Smooth muscle cell (in vitro differentiated cells): ENCODE measurements at regions not wholly inside any gene's neighbourhood (a gene's known extent, or its start where the extent isn't known, plus 50 kb on each side); places are given as distances from the start of the nearest gene placed in this dataset.

Experiments
- DNase-seq: peaks from one replicate; lab custom pipeline; 2025; ENCODE audit not compliant: unreplicated experiment; lab: John Stamatoyannopoulos, UW
- H2AFZ ChIP-seq: fragments of 200-600 bp; sonication (generic); 2 replicates; pipeline ENCODE4 v1.6.0; 2016; ENCODE audit warnings: antibody characterized with exemption, low read depth, mild to moderate bottlenecking
- H3F3A ChIP-seq: fragments of 200-600 bp; sonication (generic); 2 replicates; pipeline ENCODE4 v1.6.0; 2017; ENCODE audit warnings: antibody characterized with exemption, low read depth
- H3K27ac ChIP-seq: fragments of 200-600 bp; sonication (generic); 2 replicates; pipeline ENCODE4 v1.5.1; 2016; ENCODE audit warnings: low read depth, mild to moderate bottlenecking
- H3K27me3 ChIP-seq: fragments of 200-600 bp; sonication (generic); 2 replicates; pipeline ENCODE4 v1.6.1; 2016; ENCODE audit warnings: low read depth, mild to moderate bottlenecking
- H3K36me3 ChIP-seq: fragments of 200-600 bp; sonication (generic); 2 replicates; pipeline ENCODE4 v1.5.1; 2016; ENCODE audit warnings: low read depth
- H3K4me1 ChIP-seq: fragments of 200-600 bp; sonication (generic); 2 replicates; pipeline ENCODE4 v1.5.1; 2016; ENCODE audit warnings: low read depth
- H3K4me2 ChIP-seq: fragments of 200-600 bp; sonication (generic); 2 replicates; pipeline ENCODE4 v1.6.0; 2016; ENCODE audit warnings: mild to moderate bottlenecking
- H3K4me3 ChIP-seq: fragments of 200-600 bp; sonication (generic); 2 replicates; pipeline ENCODE4 v1.5.1; 2016; ENCODE audit warnings: mild to moderate bottlenecking
- H3K79me2 ChIP-seq: fragments of 200-600 bp; sonication (generic); 2 replicates; pipeline ENCODE4 v1.6.0; 2016; ENCODE audit warnings: low read depth, mild to moderate bottlenecking
- H3K9ac ChIP-seq: fragments of 200-600 bp; sonication (generic); 2 replicates; pipeline ENCODE4 v1.6.0; 2016; ENCODE audit warnings: low read depth
- H3K9me3 ChIP-seq: fragments of 200-600 bp; sonication (generic); replicated peaks from 2 replicates; pipeline ENCODE4 v1.5.1; 2016; ENCODE audit warnings: low read depth
- H4K20me1 ChIP-seq: fragments of 200-600 bp; sonication (generic); 2 replicates; pipeline ENCODE4 v1.6.0; 2016; ENCODE audit warnings: low read depth
- WGBS: methylation state at CpG from one replicate; pipeline ENCODE4 v1.1.7; 2016; ENCODE audit warnings: low lambda C conversion rate; 5-methylcytosine and 5-hydroxymethylcytosine counted together
- TF ChIP-seq, protein P1 (sequence below): fragments of 200-600 bp; sonication (generic); IDR thresholded peaks from 2 replicates; pipeline ENCODE4 v1.5.1; 2017; ENCODE audit warnings: borderline replicate concordance, mild to moderate bottlenecking, antibody characterized with exemption; ENCODE audit not compliant: insufficient read depth, poor library complexity, severe bottlenecking

DNA sequence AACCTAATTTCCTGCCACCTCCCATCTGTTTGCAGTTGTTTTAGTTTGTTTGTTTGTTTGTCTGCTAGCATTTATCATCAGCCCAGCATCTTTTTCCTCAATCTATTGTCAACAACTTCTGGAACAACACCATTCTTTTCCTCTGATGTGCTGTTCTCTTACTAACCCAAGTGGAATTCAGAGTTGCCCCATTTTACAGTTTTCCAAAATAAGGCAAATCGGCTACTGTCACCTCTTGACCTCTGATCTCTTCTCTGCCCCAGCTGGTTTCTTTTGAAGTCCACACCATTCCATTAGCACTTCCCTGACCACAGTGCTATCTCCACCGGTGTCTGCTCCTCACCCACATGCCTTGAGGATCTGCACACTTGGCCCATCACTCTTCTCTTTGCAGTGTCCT lies 102.4 kb downstream of the EFNB2 start:
- Histone ChIP-seq H3K27me3 (no peaks in the 10 kb centered on the region), H3K79me2 (no peaks in the 10 kb centered on the region), H3K4me2 (no peak overlapping the region), H2AFZ (no peak overlapping the region), H3K36me3 (no peaks in the 10 kb centered on the region), H3K4me3 (no peak overlapping the region), H3K27ac (no peak overlapping the region), H3K4me1 (no peaks in the 10 kb centered on the region), H4K20me1 (no peaks in the 10 kb centered on the region), H3K9me3 (no peaks in the 10 kb centered on the region), H3K9ac (no peak overlapping the region), H3F3A (no peaks in the 10 kb centered on the region)
- TF ChIP-seq, protein P1, sequence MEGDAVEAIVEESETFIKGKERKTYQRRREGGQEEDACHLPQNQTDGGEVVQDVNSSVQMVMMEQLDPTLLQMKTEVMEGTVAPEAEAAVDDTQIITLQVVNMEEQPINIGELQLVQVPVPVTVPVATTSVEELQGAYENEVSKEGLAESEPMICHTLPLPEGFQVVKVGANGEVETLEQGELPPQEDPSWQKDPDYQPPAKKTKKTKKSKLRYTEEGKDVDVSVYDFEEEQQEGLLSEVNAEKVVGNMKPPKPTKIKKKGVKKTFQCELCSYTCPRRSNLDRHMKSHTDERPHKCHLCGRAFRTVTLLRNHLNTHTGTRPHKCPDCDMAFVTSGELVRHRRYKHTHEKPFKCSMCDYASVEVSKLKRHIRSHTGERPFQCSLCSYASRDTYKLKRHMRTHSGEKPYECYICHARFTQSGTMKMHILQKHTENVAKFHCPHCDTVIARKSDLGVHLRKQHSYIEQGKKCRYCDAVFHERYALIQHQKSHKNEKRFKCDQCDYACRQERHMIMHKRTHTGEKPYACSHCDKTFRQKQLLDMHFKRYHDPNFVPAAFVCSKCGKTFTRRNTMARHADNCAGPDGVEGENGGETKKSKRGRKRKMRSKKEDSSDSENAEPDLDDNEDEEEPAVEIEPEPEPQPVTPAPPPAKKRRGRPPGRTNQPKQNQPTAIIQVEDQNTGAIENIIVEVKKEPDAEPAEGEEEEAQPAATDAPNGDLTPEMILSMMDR = no peak
- DNase-seq = no peak
- WGBS = 25% methylated on average over 2 of the region's 2 CpGs

DNA sequence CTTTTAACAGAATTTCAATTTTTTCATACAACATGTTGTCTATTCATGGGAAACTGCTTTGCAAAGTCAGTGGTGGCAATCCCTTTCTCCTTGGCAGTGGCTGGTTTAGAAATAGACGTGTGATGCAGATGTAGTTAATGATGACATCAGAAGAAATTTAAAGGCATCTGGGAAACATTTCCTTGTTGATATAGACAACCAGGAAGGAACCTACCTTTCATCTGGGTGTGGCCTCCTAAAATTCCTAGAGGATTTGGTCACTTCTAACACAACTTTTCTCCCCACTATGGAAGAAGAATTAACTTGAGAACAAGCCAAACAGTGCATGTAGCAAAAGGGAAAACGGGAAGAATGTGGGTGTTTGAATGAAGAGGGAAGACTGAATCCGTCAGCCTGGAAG lies 102.8 kb downstream of the EFNB2 start:
- Histone ChIP-seq H3K4me2 (no peak overlapping the region), H4K20me1 (no peaks in the 10 kb centered on the region), H2AFZ (no peak overlapping the region), H3K79me2 (no peaks in the 10 kb centered on the region), H3K36me3 (no peaks in the 10 kb centered on the region), H3K4me3 (no peak overlapping the region), H3K9ac (no peak overlapping the region), H3K27me3 (no peaks in the 10 kb centered on the region), H3K4me1 (no peaks in the 10 kb centered on the region), H3K27ac (no peak overlapping the region), H3F3A (no peaks in the 10 kb centered on the region), H3K9me3 (no peaks in the 10 kb centered on the region)
- DNase-seq = no peak
- 53% methylated on average over 3 of the region's 3 CpGs for WGBS
- TF ChIP-seq, protein P1 = no peak

DNA sequence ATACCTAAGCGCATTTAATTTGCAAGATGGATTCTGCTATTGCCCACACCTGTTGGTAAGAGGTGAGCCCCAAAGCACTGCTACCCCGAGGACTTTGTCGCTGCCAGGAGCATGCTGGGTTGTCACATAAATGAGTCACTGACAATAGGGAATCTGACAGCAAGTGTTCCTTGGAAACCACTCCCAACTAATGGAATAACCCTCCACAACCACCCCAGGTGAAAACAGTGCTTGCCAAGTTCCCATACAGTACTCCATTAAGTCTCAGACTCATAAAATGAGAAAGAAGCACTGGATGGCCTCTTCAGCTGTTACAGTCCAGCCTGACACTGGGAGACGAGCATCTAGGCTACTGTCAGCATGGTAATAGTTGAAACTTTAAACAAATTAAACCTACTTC lies 108.6 kb downstream of the EFNB2 start:
- DNase-seq = no peak
- H3K4me3 ChIP-seq = no peak overlapping the region
- H3K27ac ChIP-seq = no peak overlapping the region
- H3K36me3 ChIP-seq = no peaks in the 10 kb centered on the region
- no peaks in the 10 kb centered on the region for H3F3A ChIP-seq
- H4K20me1 ChIP-seq = no peaks in the 10 kb centered on the region
- H3K9ac ChIP-seq = no peak overlapping the region
- TF ChIP-seq, protein P1 = no peak
- H2AFZ ChIP-seq = no peak overlapping the region
- no peak overlapping the region for H3K4me2 ChIP-seq
- H3K9me3 ChIP-seq = no peaks in the 10 kb centered on the region
- peaks cover 10% of the 10 kb centered on the region for H3K4me1 ChIP-seq
- 79% methylated on average over 4 of the region's 4 CpGs for WGBS
- H3K27me3 ChIP-seq = no peaks in the 10 kb centered on the region
- no peaks in the 10 kb centered on the region for H3K79me2 ChIP-seq

DNA sequence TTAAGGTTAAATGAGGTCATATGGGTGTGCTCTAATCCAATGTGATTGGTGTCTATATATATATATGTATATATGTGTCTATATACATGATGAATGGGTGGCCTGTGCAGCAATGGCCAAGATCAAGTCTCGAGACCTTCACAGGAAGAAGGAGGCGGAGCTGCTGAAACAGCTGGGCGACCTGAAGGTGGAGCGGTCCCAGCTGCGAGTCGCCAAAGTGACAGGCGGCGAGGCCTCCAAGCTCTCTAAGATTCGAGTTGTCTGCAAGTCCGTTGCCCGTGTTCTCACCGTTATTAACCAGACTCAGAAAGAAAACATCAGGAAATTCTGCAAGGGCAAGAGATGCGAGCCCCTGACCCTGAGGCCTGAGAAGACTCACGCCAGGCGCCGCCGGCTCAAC lies 109.8 kb downstream of the EFNB2 start:
- Histone ChIP-seq H3K79me2 (no peaks in the 10 kb centered on the region), H3K27me3 (no peaks in the 10 kb centered on the region), H3K27ac (no peak overlapping the region), H4K20me1 (no peaks in the 10 kb centered on the region), H3K4me1 (peaks cover 10% of the 10 kb centered on the region), H3K36me3 (no peaks in the 10 kb centered on the region), H2AFZ (no peak overlapping the region), H3K4me2 (no peak overlapping the region), H3F3A (no peaks in the 10 kb centered on the region), H3K9ac (no peak overlapping the region), H3K9me3 (no peaks in the 10 kb centered on the region), H3K4me3 (no peak overlapping the region)
- 97% methylated on average over 17 of the region's 17 CpGs for WGBS
- TF ChIP-seq, protein P1 = no peak
- DNase-seq = no peak
